ENCODE measurements at regions not wholly inside any gene's neighbourhood (a gene's known extent, or its start where the extent isn't known, plus 50 kb on each side); places are given as distances from the start of the nearest gene placed in this dataset.

- no peak for TF ChIP-seq CTCF (IDR thresholded peaks at IDR 0.05)
- no peak for TF ChIP-seq POLR2A (IDR thresholded peaks at IDR 0.05)
- TF ChIP-seq POLR2AphosphoS5 (IDR thresholded peaks at IDR 0.05) = no peak
These were observed 301.1 kb downstream of the IRF8 start for GRCh38 chr16:86199871-86200695.
